VCaP (cell line): ENCODE measurements at regions not wholly inside any gene's neighbourhood (a gene's known extent, or its start where the extent isn't known, plus 50 kb on each side); places are given as distances from the start of the nearest gene placed in this dataset.

Experiments
- H3K27ac ChIP-seq: fragments of 450-650 bp; 2 replicates; pipeline ENCODE4 v1.5.1; 2017
- TF ChIP-seq, protein P1 (sequence below): fragments of 450-650 bp; conservative IDR thresholded peaks from 2 replicates; pipeline ENCODE4 v1.5.1; 2017; ENCODE audit warnings: mild to moderate bottlenecking, moderate library complexity

GRCh38 chr5:88999853-89000252, 116.9 kb upstream of the MEF2C start:
- TF ChIP-seq, protein P1, sequence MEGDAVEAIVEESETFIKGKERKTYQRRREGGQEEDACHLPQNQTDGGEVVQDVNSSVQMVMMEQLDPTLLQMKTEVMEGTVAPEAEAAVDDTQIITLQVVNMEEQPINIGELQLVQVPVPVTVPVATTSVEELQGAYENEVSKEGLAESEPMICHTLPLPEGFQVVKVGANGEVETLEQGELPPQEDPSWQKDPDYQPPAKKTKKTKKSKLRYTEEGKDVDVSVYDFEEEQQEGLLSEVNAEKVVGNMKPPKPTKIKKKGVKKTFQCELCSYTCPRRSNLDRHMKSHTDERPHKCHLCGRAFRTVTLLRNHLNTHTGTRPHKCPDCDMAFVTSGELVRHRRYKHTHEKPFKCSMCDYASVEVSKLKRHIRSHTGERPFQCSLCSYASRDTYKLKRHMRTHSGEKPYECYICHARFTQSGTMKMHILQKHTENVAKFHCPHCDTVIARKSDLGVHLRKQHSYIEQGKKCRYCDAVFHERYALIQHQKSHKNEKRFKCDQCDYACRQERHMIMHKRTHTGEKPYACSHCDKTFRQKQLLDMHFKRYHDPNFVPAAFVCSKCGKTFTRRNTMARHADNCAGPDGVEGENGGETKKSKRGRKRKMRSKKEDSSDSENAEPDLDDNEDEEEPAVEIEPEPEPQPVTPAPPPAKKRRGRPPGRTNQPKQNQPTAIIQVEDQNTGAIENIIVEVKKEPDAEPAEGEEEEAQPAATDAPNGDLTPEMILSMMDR = no peak
- H3K27ac ChIP-seq = no peak overlapping the region

- H3K27ac ChIP-seq = no peak overlapping the region
- TF ChIP-seq, protein P1 = no peak
These were observed 115.0 kb upstream of the MEF2C start for GRCh38 chr5:88997937-88998336.

DNA sequence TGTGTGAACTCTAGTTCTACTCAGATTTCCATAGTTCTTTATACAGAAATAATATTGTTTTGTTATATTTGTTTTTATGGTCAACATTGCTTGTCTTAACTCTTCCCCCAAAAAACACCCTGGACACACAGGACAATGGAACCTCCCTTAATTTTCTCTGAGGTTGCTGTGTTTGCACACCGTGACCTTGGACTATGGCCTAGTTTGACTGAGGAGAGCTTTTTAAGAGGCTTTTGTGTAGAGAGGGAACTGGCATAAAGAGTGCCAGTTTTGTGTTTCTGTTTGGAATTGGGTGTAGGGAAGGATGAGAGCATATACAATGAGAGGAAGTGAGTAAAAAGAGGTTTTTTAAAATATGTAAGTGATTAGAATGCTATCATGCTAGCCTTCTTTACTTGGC, 101.1 kb upstream of the MEF2C start:
- TF ChIP-seq, protein P1 = no peak
- H3K27ac ChIP-seq = no peak overlapping the region

DNA sequence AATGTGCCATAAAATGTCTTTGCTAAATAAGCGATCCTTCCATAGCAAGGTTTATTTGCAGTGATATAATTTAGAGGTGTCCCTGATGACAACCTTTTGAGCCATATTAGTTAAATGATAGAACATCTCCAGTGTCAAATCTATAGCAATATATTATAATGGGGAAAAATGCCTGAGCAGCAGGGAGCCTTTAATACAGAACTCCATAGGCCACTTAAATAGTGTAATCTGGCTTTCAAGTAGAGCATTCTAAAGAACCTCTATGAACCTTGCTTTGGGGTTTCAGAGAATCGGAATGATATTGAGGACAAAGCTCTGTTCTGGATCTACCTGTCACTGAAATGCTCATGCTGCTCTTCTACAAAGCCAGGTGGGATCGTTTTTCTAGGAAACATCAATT, 96.7 kb upstream of the MEF2C start:
- TF ChIP-seq, protein P1 = no peak
- no peak overlapping the region for H3K27ac ChIP-seq

GRCh38 chr5:88979244-88979643, 96.3 kb upstream of the MEF2C start:
- H3K27ac ChIP-seq = no peak overlapping the region
- TF ChIP-seq, protein P1 = no peak

DNA sequence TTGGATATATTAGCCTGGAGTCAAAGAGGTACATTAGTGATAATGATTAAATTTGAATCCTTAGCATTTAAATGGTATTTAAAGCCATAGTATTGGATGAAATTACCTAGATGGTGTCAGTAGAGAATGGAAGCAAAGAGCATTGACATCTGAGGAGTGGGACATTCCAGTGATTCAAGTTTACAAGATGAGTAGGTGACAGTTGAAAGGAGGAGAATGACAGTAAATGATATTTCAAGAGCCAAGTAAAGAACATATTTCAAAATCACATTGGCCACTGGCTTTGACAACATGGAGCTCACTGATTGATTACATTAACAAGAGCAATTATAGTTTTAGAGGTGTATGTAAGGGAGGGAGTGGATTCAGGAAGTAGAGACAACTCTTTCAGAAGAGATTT, 93.9 kb upstream of the MEF2C start:
- TF ChIP-seq, protein P1 = no peak
- no peak overlapping the region for H3K27ac ChIP-seq

DNA sequence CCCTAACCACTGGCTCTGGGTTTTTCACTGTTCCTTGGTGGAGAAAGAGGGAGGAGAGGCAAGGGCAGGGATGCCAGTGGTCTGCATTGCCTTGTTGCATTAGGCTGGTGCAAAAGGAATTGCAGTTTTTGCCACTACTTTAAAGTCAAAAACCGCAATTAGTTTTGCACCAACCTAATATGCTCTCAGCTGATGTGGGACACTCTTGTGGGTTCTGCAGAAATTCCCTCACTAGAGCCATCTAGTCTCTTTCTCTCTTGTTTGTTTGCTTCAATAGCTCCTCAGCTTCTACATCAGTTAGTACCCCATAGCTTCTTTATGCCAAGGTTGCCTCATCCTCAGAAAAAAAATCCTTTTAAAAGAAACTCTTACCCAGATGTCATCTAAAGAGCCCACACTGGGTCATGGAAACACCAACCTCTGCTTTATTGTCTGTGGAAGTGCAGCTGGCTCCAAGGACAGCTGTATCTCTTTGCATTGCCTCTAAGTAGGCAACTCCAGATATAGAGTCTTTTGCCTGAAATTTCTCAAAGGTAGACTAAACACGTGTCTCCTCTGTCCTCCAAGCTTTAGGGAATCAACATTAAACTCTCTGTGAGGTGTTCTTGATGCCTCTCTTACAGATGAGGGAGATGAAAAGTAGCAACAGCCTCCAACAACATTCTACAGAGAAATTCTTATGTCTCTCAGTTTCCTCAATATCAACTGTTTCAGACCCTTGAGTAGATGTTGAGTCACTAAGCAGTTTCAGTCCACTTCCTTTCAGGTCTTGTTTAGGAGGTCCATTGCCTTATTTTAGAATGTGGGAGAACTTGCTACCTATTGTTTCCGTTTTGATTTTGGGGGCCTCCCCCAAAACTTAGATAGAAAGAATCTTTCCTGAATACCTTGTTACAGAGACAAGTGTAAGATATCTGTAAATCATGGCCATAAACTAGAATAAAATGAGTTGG, 84.9 kb upstream of the MEF2C start:
- no peak overlapping the region for H3K27ac ChIP-seq
- TF ChIP-seq, protein P1 = no peak
